Dermis blood vessel endothelial cell (primary cell): ENCODE measurements at regions not wholly inside any gene's neighbourhood (a gene's known extent, or its start where the extent isn't known, plus 50 kb on each side); places are given as distances from the start of the nearest gene placed in this dataset.

Experiments
- DNase-seq: peaks from one replicate; pipeline ENCODE4 v3.0.0; 2010

DNA sequence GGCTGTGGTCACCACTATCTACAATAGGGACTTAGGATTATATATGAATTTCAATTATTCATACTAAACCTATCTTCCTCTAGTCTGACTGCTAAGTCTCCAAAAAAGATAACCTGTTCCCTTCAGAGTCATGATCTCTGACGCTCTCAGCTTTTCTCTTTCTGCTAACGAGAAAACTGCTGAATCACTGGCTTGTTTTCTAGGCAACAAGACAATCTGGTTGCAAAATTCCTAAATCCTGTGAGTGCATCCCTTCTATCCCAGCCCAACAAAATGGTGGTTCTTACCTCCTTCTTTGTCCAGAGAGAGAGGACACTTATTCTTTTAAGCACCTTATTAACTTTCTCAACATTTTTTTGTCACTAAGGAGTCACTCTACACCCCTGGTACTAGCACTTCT, 312.3 kb upstream of the PKDCC start:
- DNase-seq = no peak

DNA sequence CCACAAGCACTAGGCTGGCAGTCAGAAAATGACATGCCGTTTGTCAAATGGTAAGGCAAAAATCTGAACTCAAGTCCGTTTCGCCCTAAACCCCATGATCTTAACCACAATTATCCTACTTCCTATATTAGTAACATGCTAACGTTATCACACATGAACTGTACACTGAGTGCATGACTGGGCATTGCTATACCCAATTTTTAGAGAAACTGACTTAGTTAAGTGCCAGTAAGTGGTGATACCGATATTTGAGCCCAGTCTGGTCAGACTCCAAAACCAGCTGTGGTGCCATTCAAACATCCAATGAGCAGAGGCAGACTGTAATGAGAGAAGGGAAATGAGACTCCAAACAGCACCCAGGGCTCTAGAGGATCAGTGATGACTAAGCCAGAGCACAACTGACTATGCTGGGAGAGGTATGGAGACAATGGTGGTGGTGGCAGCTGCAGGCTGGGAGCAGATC, 311.7 kb upstream of the PKDCC start:
- DNase-seq = no peak

DNA sequence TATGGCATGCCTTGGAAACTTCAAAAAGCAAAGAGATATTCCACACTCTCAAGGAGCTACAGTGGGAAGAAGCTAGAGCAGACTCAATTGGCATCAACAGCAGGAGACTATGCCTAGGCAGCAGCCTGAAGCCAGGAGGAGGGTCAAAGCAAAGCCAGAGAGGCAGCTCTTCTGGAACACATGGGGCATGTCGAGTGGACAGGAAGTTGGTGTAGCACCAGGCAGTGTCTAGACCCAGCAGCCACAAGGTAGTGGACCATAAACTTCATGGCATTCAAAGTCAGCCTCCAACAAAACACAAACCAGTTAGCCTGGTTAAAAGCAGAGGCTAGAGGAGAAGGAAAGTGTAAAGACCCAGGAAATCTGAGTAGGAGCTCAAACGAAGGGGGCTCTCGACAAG, 311.2 kb upstream of the PKDCC start:
- no peak for DNase-seq

DNA sequence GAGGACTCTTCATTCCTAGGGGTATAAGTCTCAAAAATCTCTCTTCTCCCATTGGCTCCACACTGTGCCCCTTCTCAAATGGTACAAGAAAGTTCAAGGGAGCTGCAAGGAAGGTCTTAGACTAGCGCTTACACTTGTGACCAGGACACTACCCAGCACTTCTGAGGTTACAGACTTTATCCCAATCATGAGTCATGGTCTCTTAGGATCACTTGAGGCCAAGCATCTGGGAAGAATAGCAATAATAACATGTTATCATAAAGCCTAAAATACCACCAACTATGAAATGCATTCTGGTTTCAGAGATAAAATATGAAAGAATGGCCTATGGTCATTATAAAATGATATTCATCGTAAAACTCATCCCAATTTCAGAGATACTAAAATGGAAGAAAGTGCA, 309.9 kb upstream of the PKDCC start:
- DNase-seq = no peak

DNA sequence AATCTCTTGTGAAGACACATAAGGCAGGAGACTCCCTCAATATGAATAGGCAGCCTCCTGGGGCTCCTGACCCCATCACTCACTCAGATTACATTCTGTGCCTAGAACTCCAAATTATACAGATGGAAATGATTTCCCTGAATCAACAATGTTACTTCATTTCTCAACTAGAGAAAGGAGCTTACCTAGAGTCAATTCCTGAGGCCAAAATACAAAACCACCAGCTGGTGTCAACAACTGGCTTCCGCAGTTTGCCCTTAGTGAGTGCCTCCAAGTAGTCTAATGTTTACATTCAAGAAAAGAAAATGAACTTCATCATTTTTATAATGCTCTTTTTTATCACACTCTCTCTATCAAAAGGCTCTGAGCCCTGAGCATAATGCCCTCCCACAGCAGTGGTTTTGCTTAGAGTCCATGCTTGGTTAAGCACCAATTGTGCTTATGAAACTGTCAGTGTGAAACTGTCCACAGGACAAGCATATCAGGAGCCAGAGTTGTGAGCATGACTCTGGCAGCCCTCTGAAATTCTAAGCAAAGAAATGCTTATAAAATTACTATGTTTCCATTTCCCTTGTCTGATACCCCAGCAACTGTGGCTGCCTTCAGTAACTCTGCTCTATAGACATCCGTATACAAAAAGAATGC, 305.7 kb upstream of the PKDCC start:
- no peak for DNase-seq

DNA sequence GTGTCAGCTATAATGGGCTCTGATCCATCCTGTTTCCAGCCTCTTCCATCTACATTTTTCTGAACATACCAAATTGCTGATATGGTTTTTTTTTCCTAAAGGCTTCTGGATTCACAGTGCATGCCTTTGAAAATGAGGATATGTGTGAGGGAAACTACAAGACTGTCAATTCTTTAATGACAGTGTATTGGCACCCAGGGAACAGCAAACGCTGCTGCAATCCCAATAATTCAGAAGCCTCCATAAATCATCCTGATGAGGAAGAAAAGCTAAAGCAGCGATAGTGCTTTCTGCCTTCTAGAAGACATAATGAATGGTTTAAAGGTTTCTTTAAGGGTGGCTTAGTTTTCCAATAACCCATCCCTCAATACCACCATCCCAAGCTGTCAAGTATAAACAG, 304.5 kb upstream of the PKDCC start:
- DNase-seq = no peak

DNA sequence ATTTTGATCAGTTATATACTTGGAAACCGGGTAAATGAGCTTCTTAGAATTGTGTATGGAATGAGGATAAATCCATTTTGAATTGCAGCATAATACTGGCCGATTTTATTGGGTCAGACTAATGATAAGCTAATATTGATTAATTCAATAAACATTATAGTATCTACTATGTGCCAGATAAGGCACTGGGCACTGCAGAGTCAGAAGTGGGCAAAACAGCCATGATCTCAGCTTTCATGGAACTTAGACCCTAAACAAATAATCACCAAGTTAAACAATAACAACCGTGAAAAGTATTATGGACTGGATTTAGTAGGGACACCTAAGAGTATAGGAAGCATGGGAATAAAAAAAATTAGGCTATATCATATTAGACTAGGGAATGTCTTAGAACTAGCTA, 297.0 kb upstream of the PKDCC start:
- no peak for DNase-seq

DNA sequence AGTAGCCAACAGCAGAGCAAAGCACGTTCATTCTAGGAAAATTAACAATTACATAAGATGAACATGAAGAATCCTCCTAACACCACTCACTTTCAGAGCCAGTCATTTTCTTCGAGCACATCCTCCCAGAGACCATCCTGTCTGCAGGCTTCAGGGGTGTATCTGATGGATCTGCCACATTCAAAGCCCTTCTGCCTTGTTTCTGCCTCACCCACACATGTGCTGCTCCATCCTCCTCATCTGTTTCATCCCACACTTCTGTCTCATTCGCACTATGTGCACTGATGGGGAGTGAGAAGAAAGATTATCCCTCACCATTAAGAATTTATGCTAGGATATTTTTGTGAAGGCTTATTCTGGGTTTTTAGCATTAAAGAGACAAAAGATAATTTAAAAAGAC, 287.9 kb upstream of the PKDCC start:
- DNase-seq = no peak

DNA sequence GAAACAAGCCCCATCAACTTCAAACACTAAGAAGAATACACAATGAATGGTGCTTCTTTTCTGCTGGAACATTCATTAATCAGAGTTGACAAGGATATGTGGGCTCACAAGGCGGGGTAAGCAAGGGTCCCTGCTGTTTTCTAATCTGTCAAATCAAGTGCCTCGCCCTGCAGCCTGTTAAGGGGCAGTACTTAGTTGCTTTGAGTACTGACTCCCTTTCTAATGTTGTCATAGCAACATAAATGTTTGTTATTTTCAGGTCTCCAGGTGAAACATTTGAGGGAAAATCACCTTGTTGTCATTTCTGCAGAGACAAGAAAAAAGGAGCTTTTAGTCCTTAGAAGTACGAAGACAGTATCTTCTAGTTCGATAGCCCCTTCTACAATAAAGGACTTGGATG, 284.7 kb upstream of the PKDCC start:
- no peak for DNase-seq

DNA sequence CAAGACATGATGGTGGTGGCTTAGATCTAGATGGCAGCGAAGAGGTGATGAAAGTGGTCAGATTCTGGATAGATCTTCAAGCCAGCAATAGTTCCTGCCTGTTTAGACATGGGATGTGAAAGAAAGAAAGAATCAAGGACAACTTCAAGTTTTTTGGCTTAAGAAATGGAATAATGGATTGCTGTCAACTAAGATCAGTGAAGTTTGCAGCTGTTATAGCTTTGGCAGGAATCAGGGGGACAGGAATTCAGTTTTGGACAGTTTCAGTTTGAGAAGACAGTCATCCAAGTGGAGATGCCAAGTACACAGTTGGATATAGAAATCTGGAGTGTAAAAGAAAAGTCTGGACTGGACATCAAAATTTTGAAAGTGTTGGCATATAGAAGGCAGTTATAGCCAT, 283.7 kb upstream of the PKDCC start:
- DNase-seq = no peak

DNA sequence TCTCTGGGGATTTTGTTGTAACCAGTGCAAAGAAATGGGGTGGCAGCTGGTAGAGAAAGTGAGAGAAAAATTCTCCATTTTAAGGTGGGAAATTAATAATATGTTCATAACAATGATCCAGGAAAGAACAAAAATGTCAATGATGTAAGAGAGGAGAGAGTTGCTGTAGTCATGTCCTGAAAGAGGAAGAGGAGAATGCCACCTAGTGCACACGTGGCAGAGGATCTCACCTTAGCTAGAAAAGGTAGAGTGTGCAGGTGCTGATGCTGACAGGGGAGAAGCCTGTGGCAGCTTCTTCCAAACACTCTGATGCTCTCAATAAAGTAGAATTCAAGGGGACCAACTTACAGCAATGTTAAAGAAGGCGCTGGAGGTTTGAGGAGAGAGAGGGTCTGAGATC, 282.9 kb upstream of the PKDCC start:
- DNase-seq = no peak

DNA sequence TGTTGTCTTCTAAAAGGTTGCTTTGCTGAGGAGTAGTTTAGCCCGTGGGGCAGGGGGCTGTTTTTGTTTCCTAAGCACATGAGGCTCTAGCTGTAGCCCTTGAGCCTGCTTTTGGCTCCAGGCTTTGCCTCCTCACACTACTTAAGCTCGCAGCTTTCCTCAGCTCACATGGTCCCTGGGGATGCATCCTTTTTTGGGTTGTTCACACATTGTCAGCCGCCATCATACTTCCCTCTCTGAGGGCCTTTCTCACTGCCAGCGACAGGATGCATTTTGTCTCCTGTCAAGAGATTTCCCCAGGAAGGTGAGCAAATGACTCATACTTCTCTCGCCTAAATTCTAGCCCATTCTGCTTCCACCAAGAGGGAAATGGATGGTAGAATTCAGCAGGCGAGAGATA, 279.5 kb upstream of the PKDCC start:
- DNase-seq = no peak

DNA sequence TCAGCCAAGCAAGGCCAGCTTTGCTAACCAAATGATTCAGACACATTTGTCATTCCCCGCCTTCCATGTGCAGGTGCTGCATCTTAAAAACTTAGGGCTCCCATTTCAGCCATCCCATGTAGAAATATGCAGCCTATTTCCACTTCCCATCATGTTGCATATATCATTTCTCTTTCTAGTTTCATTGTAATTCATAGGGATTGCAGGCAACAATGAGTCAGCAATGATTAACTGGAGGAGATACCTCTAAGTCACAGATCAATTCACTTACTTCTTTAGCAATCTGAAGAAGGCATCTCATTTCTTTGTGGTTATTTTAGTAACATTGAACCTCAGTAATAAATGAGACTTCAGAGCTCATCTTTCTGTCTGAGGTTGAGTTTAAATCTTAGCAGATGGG, 276.1 kb upstream of the PKDCC start:
- DNase-seq = no peak

DNA sequence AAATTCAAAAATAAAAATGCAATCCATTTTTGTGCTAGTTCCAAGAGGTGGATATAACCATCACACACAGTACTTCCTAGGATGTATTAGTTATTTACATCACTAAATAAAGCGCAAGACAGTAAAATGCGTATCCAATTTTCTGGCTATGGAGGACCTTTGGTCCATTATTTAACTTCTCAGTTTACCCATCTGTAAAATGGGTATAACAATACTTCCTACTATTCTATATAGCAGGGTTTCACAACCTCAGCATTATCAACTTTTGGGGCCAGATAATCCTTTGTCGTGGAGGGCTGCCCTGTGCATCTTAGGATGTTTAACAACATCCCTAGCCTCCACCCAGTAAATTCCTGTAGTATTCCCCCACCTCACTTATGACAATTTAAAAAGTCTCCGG, 275.1 kb upstream of the PKDCC start:
- DNase-seq = no peak

DNA sequence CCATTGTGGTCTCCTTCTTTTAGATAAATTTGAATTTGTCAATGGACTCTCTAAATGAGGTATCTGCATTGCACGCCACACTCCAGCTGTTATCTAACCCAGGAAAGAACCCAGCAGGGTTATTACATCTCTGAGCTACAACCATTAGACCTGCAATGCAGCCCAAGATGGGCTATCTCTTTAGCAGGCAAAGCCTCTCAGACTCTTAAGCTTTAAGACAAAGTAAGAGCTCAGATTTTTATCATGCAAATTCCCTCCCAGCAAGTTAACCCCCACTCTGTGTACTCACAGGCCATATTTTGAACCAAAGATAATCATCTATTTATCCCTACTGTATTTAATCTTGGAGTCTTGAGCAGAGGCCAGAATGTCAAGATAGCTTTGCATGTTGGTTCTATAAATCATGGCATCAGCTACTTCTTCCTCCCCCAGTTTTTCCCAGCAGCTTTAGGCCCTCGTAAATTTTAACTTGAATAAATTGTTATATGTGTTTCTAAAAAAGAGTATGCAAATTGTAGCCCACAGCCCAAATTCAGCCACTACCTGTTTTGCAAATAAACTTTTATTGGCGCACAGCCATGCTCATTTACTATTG, 273.7 kb upstream of the PKDCC start:
- no peak for DNase-seq

DNA sequence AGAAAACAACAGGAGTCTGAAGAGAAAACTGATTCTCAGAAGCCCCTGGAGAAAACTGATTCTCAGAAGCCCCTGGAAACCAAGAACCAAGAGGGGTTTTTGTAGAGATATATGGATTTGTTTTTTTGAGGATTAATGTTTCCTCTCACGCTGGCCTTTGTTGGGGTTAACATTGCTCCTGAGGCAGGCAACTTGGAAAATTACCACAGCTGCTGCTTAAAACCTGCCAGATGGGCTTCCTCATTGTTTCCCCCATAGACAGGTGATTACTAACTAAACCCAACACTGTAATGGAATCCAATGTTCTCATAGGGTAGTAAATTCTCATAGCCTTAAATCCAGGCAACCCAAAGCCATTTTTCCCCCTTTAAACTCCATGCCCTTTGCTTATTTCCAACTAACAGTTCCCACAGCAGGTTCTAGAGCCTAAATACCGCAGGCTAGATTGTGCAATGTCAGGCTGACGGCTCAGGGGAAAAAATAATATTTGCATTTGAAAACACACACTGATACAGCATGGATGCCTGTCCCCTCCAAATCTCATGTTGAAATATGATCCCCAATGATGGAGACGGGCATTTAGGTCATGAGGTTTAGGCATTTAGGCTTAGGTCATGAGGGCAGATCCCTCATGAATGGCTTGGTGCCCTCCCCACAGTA, 272.3 kb upstream of the PKDCC start:
- no peak for DNase-seq

DNA sequence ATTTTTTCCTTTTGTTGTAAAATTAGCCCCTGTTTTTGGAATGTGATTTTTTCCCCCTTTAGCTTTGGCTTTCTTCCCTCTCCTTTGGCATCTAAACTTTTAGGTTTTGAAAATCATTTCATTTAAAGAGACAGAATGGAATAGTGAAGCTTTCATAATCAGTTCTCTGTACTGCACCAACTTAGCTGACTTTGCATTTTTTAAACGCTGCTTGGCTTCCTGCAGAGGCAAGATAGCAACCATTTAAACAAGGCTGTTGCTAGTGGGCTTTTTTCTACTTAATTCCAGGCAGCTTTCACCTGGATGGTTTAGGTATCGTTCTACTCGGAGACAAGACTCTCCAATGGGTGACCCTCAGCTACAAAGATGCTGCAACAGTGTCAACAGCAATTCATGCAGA, 267.9 kb upstream of the PKDCC start:
- no peak for DNase-seq

DNA sequence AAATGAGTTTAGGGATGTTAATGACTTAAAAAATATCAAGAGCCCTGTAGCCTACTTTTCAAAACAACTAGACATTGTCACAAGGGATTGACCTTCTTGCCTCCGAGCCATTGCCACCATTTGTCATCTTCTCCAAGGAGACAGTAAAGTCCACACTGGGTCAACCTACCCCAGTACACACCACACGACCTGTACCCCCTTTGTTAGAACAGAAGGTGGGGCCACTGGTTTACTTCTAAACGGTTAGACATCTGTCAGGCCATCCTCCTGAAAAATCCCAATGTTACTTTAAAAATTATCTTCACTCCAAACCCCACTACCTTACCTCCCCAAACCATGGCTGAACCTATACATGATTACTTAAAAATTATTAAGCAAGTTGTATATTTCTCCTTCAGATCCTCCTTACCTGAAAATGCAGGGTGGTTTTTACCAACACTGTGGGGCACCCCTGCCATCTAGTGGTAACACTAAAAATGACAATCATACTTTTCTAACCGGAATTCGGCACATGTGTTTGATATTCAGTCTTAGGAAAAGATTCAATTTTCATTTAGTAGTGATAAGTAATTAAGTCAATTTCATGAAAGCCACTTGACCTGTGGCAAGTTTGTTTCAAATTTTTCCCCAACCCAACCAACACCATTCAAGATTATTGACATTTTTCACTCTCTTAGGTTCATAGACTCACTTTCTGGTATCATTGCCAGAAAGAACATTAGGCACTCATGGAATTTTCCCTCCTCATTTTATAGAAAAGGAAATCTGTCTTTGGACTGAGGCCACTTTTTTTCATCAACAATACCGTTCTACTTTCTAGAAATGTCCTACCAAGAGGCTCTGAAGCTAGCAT, 265.3 kb upstream of the PKDCC start:
- peak; percentile 64 for DNase-seq

DNA sequence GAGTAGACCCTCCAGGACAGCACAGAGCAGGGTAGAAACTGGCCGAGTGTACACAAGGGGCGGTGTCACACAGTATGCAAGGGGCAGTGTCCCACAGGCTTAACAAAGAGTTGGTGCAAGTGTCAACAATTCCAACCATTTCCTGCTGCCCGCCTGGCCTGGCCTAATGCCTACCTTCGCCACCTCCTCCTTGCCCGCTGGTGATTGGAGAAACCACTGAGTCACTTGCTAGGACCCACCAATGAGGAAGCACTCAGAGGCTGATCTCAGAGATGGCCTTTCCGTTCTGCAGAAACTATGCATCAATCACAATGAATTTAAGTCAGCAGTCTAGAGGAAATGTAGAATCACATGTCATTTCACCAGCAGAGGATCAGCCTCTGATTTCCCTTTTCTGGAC, 263.3 kb upstream of the PKDCC start:
- peak; percentile 15 for DNase-seq

DNA sequence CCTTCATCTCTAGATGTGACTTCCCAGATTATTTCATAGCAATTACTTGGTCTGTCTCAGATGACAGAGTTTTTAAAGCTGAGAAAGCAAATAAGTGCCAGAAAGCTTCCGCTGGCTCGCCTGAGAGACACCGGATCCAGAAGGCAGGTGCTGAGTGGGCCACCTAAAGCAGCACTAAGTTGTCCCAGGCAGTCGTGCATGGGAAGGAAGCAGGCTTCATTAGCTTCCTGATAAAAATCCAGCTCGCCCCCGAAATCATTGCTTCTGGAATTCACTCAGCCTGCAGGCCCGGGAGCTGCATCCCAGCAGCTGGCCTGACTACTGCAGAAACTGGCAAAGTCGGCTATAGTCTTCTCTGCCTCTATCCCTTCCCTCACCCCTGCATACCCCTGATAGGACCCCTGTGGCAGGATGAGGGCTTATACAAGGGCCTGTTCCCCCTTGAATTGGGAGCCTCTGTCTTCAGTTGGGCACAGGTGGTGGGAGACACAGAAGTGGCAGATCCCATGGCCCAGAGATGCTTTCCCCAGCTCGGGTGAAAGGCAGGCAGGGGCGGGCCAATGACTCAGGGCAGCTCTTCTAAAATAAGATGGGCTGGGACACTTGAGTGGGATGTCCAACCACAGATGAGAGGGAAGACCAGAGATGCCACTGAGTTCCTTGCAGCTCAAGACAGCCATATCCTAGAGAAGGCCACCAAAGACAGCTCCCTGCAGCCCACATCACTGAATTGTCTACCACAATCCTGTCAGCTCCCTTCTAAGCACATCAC, 262.4 kb upstream of the PKDCC start:
- DNase-seq = no peak

DNA sequence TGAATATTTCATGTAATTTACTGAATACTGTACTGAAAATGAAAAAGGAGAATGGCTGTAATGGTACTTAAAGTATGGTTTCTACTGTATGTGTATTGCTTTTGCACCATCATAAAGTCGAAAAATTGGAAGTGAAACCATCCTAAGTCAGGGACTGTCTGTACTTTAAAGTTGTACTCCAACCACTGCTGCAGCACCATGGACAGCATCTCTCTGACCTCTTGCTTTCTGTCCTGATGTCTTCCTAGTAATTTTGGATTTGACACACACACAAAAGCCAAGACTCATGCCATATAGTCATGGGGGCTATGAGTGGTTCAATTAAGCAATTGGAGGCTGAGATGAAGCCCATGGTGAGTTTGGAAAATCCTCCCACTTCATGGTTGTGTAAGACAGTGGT, 256.3 kb upstream of the PKDCC start:
- DNase-seq = peak; percentile 30

DNA sequence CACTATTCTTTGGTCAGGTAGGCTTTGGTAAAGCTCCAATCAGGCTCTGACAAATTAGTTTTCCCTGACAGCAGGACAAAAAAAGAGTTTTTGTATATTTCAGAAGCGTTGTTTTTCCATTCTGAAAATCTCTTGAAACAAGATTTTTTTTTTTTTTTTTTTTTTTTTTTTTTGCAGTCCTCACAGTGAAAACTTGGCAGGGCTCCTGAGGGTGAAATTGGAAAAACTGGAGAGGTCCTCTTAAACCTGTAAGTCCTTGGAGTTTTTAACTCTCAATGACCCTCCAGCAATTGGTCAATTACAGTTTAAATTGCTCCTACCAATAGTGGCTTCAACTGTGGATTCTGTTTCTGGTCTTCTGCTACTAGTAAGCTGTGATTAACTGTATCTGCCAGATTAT, 244.5 kb upstream of the PKDCC start:
- DNase-seq = no peak

DNA sequence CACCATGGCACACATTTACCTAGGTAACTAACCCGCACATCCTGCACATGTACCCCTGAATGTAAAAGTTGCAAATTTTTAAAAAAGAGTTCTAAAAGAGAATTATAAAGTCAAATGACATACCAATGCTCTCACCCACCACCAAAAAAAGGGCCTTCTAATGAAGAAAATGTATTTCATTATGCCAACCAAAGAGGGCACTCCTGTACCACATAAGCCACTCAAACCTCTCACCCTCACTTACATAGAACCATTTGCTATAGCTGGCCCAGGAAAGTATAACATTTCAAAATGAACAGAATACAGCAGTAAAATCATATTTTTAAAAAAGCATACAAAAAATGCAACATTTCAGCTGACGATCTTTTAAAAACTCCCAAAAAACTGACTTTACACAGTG, 241.5 kb upstream of the PKDCC start:
- no peak for DNase-seq
